ENCODE measurements at regions not wholly inside any gene's neighbourhood (a gene's known extent, or its start where the extent isn't known, plus 50 kb on each side); places are given as distances from the start of the nearest gene placed in this dataset.

- WGBS (ENCODE audit: insufficient coverage): 84% methylated on average over 29 of the region's 32 CpGs
Observed at GRCh38 chr22:48745842-48746788, 1081.6 kb downstream of the BRD1 start.

More at GRCh38 chr22:48745842-48746788, 1081.6 kb downstream of the BRD1 start:
- Histone ChIP-seq H3K36me3 (replicated peaks in 1 of 2; ENCODE audit: control extremely low read depth in 1 of 2, control insufficient read depth in 1 of 2, extremely low read depth in 1 of 2, insufficient read depth in 2 of 2, low read length in 1 of 2) (no peaks in the 10 kb centered on the region), H3K4me2 (replicated peaks; ENCODE audit: low read depth, low read length, poor library complexity, severe bottlenecking) (no peak overlapping the region), H4K20me1 (ENCODE audit: control insufficient read depth, insufficient read depth, low read length, poor library complexity, severe bottlenecking) (no peaks in the 10 kb centered on the region), H3K4me3 (ENCODE audit: control extremely low read depth in 1 of 5, extremely low read depth in 1 of 5, insufficient read depth in 1 of 5, low read depth in 2 of 5, low read length in 4 of 5) (no peak overlapping the region), H3K9ac (ENCODE audit: low read length) (no peak overlapping the region), H2AFZ (ENCODE audit: insufficient read depth, low read depth, low read length, poor library complexity, severe bottlenecking) (no peak overlapping the region), H3K79me2 (ENCODE audit: control insufficient read depth, insufficient read depth, low read length) (no peaks in the 10 kb centered on the region), H3K27ac (ENCODE audit: low read length in 2 of 2) (no peak overlapping the region), H3K9me3 (ENCODE audit: control extremely low read depth in 1 of 3, control insufficient read depth in 2 of 3, insufficient read depth in 1 of 3, low read length in 2 of 3) (peaks cover 0 to 48% (median 0%) of the 10 kb centered on the region in 3 donors), H3K4me1 (ENCODE audit: control insufficient read depth in 2 of 2, insufficient read depth in 2 of 2, low read length in 2 of 2) (no peaks in the 10 kb centered on the region), H3K27me3 (replicated peaks in 1 of 4; ENCODE audit: control extremely low read depth in 1 of 4, control insufficient read depth in 3 of 4, insufficient read depth in 4 of 4, low read length in 3 of 4) (no peaks in the 10 kb centered on the region)
- POLR2A ChIA-PET: no interaction called here
- Mint-ChIP-seq H3K4me3 (no peak overlapping the region), H3K4me1 (no peaks in the 10 kb centered on the region), H3K9me3 (ENCODE audit: insufficient read depth) (peaks cover 2% of the 10 kb centered on the region), H3K27ac (no peak overlapping the region), H3K27me3 (no peaks in the 10 kb centered on the region)
- intact Hi-C loops (cut with micrococcal nuclease): no loop called here
- ATAC-seq (ENCODE audit: low read depth): no peak
- TF ChIP-seq EZH2 (IDR thresholded peaks at IDR 0.05; ENCODE audit: borderline replicate concordance, insufficient read depth, low read depth, low read length, poor library complexity, severe bottlenecking) (no peak), CTCF (IDR thresholded peaks at IDR 0.05) (no peak)
- no peak for DNase-seq
- CTCF ChIA-PET: no interaction called here
